HG03108 (cell line): ENCODE measurements at regions not wholly inside any gene's neighbourhood (a gene's known extent, or its start where the extent isn't known, plus 50 kb on each side); places are given as distances from the start of the nearest gene placed in this dataset.
"Not testable (repeated sequence)": the region's sequence is repeated elsewhere in the genome, so short reads cannot be mapped to it uniquely, and the experiment has no call there.

Source experiments
- ATAC-seq: cut with Tn5 transposase; IDR thresholded peaks from one replicate; pipeline ENCODE4 v1.9.1; 2021; ENCODE audit warnings: moderate library complexity; ENCODE audit not compliant: unreplicated experiment

DNA sequence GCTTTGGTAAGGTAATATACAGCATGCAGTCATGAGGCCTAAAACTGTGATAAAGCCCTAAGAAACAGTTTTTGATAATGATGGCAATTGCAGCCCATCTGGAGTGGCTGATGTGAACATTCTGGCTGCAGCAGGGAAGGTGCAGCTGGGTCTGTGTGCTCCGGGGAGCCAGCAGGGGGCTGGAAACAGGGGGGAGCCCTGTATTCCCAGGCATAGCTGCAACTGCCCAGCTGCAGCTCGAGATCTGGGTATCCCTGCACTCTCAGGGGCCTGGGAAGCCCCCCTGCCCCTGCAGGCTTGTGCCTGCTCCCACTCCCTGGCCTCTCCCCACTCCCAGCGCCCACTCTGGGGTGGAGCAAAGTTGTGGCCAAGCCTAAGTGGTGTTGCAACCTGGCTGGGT lies 95.6 kb downstream of the RRAGB start:
- ATAC-seq: no peak

DNA sequence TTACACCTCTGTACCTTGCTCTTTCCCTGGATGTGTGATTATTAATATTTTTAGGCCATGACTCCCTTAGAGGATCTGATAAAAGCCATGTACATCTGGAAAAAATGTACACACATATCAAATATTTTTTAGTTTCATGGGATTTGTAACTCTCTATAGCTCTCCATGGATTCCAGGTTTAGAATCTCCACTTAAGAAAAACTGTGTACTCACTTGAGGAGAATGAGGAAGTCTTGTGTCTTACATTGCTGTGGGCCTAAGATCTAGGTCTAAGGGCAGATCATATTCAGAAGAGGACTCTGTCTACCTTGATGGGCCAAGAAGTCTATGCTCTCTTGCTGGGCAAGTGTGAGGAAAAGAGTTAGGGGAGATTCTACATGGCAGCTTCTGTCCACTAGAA lies 98.0 kb downstream of the RRAGB start:
- no peak for ATAC-seq

DNA sequence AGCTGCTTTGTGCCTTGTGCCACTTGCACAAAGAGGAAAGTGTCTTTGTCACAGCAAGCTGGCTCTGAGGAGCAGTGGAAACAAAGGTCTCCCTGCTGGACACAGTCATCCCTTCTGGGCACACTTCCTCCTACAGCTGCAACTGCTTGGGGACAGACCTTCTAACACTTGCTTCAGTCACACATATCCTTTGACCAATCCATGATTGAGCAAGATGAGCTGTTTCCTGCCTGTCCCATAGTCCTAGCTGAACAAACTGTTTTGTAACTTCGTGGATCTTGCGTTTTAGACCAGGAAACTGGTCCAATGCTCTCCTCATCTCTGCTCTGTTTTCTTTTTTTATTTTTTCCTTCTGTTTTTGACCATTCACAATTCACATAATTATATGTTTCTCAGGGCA lies 98.5 kb downstream of the RRAGB start:
- ATAC-seq: no peak

GRCh38 chrX:55818673-55819375 lies 101.3 kb downstream of the RRAGB start:
- ATAC-seq: no peak

DNA sequence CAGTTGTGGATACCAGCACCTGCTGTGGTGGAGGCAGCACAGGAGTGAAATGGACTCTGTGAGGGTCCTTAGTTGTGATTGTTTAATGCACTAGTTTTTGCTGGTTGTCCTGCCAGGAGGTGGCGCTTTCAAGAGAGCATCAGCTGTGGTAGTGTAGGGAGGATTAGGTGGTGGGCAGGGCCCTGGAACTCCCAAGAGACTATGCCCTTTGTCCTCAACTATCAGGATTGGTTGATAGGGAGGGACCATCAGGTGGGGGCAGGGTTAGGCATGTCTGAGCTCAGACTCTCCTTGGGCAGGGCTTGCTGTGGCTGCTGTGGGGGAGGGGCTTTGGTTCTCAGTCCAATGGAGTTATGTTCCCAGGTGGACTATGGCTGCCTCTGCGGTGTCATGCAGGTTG lies 121.9 kb downstream of the RRAGB start:
- ATAC-seq: no peak

DNA sequence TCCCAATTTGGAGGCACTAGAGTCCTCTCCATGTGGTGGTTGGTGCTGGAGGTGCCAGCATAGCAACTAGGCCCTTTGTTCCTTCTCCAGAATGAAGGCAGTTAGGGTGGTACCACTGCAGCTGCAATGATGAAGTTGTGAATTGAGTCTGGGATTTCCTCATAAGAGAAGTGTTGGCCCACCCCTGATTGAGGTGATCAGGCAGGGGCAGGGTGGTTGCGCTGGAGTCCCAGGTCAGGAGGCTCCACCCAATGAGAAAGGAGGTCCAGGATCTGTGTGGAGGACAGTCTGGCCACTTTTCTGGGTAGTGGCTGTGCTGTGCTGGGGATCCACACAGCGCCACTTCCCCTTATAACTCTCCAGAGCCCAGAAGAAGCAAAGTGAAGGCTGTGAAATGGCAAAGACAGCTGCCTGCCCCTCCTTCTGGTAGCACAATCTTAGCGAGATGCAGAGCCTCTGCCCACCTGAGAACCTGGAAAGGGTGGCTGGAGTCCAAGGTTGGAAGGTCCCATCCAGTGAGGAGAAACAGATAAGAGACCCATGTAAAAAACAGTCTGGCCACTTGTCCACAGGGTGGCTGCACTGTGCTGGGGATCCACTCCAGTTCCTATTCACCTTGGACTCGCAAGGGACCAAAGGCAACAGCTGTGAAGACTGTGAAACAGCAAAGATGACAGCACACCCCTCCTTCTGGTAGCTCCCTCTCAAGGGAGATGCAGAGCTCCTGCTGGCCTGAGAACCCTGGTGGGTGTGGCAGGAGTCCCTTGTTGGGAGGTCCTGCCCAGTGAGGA lies 124.6 kb downstream of the RRAGB start:
- no peak for ATAC-seq

GRCh38 chrX:55866779-55867178 lies 149.2 kb downstream of the RRAGB start:
- not testable (repeated sequence) for ATAC-seq

DNA sequence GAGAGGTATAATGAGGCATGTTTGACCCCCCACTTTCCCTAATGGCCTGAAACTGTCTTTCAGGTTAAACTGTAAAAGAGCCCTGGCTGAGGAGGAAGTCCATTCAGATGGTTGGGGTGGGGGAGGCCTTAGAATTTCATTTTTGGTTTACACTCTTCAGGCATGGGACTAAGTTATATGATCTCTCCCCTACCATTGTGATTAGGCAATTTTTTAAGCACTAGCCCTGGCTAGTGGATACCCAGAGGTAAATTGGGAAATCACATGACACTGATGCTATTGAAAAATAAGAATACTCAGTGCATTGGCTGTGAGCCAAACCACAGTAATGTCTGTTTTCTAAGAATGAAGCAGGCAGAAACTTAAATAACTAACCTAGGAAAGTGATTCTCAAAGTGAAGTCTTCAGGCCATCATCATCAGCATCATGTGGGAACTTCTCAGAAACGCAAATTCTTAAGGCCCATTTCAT lies 149.7 kb downstream of the RRAGB start:
- peak; percentile 79 for ATAC-seq

- ATAC-seq: peak; percentile 62
Measured at GRCh38 chrX:55867708-55868107, 150.2 kb downstream of the RRAGB start.

- no peak for ATAC-seq
Measured at GRCh38 chrX:55874807-55875206, 157.3 kb downstream of the RRAGB start.

- not testable (repeated sequence) for ATAC-seq
Measured at GRCh38 chrX:55883541-55883940, 166.0 kb downstream of the RRAGB start.

DNA sequence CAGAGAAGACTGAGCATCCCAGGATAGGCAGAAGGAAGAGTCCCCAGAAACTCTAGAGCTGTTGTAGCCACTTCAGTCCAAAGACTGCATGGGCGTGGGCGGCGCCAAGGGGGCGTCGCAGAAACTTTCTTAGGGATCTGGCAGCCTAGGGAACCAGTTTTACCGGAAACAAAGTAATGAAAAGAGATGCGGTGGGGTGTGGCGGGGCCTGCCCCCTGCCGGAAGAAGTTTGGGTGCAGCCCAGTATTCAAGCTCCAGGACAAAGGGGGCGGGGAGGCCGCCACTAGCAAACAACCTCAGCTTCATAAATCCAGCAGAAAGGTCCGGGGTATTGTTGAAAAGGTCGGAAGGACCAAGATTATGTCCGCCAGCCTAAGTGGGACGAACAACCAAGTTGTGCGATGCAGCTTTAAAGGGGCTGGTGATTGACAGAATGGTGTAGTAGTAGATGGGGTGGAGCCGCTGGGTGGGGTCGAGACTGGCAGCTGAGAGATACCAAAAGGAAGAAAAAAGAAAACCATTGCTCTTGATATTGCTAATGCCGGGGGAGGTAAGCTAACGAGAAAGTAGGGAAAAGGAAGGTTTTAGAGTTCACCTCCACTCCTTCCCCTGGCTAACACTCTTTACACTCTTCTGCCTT lies 190.5 kb downstream of the RRAGB start:
- ATAC-seq: peak; percentile 69

GRCh38 chrX:55908661-55909212 lies 191.2 kb downstream of the RRAGB start:
- ATAC-seq: peak; percentile 35

DNA sequence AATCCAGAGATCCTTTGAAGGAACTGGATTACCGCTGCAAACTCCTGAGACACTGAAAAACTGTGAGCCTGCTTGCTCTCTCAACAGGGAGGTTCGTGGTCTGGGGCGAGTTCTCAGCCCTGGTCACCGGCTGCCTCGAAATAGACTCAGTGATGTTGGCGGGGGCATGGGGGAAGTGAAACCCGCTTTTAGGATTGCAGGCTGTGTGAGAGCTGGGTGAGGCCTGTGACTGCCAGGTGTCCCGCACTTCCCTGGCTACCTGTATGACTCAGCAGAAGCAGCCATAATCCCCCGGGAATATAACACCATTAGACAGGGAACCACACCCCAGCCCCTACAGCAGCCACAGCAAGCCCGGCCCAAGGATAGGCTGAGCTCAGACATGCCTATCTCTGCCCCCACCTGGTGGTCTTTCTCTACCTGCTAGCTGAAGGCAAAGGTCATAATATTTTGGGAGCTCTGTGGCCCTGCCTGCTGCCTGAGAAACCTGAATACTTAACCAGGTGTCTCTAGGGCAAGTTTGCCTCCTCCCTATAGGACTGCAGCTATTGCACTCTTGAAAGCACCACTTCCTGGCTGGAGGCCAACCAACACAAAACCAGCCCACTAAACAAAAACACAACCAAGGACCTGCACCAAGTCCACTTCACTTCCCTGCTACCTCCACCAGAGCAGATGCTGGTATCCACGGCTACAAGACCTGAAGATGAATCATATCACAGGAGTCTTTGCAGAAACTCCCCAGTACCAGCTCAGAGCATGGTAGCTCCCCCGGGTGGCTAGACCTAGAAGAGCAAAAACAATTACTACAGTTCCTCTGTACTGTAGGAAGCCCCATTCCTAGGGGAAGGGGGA lies 202.0 kb downstream of the RRAGB start:
- peak; percentile 86 for ATAC-seq

- no peak for ATAC-seq
Measured at GRCh38 chrX:55924574-55924973, 207.0 kb downstream of the RRAGB start.

DNA sequence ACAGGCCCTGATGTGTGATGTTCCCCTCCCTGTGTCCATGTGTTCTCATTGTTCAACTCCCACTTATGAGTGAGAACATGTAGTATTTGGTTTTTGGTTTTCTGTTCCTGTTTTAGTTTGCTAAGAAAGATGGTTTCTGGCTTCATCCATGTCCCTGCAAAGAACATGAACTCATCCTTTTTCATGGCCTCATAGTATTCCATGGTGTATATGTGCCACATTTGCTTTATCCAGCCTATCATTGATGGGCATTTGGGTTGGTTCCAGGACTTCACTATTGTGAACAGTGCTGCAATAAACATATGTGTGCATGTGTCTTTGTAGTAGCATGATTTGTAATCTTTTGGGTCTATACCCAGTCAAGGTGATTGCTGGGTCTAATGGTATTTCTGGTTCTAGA lies 211.0 kb downstream of the RRAGB start:
- ATAC-seq: not testable (repeated sequence)
